NCI-H446 treated with DMSO at 0.1 percent for 48 hours (cell line): ENCODE measurements at regions not wholly inside any gene's neighbourhood (a gene's known extent, or its start where the extent isn't known, plus 50 kb on each side); places are given as distances from the start of the nearest gene placed in this dataset.
"Not testable (repeated sequence)": the region's sequence is repeated elsewhere in the genome, so short reads cannot be mapped to it uniquely, and the experiment has no call there.

Source experiments
- DNase-seq: peaks from one replicate; lab custom pipeline; 2025; lab: John Stamatoyannopoulos, UW

DNA sequence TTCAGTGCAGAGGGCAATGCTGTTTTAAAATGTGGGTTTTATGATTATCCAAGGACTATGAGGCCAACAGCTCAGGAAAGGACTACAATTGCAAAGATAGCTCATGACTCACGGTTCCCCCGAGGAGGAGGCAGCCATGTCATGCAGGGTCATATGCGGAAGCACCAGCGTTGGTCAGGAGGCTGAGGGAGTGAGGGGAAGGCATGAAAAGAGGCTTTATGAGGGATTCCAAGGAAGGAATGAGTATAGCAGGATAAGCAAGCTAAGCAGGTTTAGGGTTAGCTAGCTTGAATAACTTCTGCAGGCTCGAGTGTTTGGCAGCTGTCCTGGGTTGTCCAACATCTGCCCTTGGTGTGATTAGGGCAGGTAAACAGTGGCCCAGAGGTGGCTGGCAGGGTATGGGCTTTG lies 495.1 kb downstream of the SETD4 start:
- no peak for DNase-seq

DNA sequence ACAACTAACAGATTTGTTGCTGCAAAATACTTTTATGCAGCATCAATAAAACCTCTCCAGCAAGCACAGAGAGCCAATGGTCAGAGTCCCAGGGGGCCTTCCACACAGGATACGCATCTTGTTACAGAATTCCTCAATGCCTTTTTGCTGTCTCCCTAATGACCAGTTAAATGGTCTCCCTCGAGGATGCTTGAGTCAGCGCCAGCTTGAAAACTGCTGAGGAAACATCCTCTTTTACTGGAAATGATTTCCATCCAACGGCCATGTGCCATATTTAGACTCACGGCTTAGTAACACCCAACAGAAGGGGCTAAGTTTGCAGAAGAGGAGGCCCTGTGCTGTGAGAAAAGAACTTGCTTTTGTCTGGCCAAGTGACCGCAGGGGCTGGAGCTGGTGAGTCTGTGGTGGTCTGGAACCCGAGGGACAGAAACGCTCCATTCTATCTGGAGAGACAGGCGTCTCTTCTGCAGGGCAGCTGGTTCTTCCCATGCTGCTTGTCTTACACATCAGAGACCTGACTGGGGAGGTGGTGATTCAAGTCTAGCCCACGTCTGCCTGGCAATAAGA lies 496.4 kb downstream of the SETD4 start:
- no peak for DNase-seq

DNA sequence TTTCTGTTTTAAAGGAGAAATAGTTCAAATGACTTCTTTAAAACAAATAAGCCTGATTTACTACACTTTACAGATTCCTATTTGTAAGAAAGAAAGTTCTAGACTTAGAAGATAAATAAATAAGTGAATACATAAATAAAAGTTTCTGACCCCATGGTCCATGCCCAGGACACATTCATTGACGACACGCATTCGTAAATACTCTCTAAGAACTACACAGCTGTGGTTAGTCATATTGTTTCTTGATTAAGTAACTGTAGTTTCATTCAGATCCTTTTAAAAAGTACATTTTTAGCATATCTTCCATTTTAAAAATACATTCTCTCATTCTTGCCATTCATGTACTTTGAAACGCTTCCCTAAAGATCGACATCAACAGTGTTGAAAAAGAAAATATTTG lies 497.4 kb downstream of the SETD4 start:
- DNase-seq: no peak

GRCh38 chr21:35561116-35561515 lies 499.2 kb downstream of the SETD4 start:
- no peak for DNase-seq

DNA sequence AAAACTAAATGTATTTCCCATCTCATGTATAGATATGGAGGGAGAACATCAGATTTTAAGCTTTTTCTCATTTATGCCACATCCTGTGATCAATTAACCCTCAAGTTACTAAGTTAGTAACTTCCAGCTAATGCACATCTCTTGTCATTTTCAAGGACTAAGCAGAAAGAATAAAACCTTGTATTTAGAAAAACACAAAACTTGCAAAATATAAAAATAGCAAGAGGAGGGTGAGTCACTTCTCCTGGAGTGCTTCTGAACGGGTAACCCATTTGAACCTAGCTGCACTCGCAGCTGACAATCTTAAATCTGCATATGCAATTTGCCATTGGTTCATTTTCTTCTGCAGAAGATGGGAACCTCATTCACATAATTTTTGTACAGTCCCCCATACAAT lies 500.5 kb downstream of the SETD4 start:
- no peak for DNase-seq

DNA sequence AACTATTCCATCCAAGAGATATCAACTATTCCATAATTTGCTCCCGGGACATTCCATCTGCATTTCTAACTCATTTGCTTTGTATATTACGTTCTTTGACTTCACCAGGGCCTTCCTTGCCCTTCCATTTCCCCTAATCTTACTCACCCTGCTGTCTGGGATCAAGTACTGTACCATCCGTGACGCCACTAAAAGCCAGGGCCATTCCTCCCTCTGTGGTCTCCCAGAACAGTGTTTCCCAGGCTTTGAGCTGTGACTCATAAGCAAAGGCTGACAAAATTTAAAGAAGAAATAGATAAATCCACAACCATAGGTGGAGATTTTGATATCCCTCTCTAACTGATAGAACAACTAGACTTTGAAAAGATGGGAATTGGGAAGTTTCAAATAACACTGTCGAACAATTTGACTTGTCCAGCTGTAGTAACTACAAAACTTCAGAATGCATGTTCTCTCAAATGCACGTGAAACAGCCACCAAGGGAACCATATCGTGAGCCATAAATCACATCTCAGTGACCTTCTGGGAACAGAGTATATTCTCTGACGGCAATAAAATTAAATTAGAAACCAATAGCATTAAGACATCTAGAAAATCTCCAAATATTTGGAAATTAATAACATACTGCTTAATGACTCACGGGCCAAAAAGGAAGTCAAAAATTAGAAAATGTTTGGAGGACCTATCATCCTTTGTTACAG lies 501.0 kb downstream of the SETD4 start:
- no peak for DNase-seq

- no peak for DNase-seq
These were observed 503.8 kb downstream of the SETD4 start for GRCh38 chr21:35556536-35556935.

DNA sequence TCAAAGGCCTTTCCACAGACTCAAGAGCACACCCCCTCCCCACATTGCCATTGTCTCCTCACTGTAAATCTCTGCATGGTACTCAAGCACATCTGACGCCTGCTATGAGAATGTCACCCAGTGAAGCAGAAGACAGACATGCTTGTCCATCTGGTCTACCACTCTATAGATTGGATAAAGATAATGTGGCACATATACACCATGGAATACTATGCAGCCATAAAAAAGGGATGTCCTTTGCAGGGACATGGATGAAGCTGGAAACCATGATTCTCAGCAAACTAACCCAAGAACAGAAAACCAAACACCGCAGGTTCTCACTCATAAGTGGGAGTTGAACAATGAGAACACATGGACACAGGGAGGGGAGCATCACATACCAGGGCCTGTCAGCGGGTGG lies 503.4 kb upstream of the RUNX1 start:
- DNase-seq: not testable (repeated sequence)

GRCh38 chr21:35548904-35549615 lies 500.0 kb upstream of the RUNX1 start:
- DNase-seq: no peak

DNA sequence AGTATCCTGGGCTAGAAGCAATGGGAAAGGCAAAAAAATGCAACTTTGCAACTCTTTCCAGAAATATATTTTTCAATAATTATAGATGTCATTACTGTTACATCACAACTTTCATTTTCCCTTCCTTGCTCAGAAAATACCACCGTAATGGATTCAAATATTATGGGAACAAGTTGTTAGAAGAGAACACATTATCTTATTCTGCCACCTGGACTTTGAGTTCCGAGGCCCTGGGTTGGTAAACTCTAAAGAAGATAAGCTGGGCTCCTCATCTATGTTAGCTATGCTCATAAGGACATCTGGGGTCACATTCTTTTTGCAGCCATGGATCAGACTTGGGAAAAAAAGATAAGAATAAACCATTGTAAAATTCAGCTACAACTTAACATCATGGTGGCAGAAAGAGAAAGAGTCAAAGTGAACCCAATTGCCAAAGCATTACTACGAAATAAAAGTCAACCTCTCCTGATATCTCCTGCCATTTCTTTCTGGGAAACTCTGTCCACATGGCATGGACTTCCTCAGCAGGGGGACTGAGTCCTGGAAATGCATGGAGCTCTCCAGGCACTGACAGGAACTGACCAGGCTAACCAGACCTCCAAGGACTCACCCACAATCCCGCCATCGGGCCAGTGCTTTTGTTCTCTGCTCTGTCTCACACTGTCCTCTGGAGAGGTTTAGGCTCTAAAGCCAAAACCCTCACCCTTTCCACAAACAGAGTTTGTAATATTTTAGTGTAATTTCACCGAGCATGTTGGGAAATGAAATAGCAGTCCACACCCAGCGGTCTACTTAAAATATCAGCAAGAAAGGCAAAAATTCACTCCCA lies 499.1 kb upstream of the RUNX1 start:
- DNase-seq: no peak

- no peak for DNase-seq
These were observed 494.6 kb upstream of the RUNX1 start for GRCh38 chr21:35543746-35544145.

- DNase-seq: no peak
These were observed 492.0 kb upstream of the RUNX1 start for GRCh38 chr21:35540950-35541638.

GRCh38 chr21:35538386-35538785 lies 489.3 kb upstream of the RUNX1 start:
- no peak for DNase-seq

DNA sequence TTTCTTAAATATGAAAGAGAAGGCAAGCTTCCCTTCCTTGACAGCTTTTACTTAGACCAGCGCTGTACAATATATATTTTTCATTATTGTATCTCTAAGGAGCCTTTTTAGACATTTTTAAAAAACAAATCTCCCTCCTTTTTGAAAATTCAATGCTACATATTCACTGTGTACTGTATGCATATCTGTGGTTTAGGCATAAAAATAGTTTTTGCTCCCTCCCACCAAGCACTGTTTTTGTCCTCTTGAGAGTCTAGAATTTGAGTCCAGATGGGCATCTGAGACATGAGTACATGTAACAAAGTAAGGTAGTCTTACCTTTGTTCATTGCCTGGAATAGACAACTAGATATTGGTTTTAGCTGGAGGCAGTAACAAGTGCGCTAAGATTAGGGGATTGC lies 488.5 kb upstream of the RUNX1 start:
- no peak for DNase-seq

DNA sequence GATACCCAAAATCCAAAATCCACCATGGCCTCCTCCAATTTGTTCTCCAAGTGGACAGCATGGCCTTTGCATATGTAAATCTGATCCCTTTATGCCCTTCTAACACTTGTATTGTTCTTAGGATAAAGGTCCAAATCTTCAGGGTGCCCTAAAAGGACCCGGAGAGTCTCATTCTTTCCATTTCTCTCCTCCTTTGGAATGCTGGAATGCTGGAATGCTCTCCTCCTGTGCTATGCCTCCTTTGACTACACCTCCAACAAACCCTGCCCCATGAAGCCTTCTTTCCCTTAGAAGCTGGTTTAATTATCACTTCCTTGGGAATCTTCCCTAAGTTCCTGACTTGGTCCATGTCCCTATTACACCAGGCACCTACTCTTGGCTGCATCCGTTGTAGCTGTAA lies 484.8 kb upstream of the RUNX1 start:
- DNase-seq: no peak

DNA sequence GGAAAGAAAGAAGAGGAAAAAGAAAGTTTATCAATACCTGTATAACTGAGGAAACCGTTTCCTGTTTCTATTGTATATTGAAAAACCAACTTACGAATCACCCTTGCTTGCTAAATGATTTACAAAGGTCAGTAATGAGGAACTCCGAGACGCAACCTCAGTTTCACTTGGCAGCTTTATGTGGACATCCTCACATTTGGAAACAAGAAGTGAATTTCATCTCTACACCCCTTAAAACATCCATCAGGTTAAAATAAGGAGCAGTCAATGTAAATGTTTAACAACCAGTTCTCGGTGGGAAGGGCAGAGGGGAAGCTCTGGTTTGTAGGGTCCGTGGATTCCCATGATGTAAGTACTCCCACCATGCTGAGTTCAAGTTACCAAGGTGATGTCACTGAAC lies 481.7 kb upstream of the RUNX1 start:
- no peak for DNase-seq

- no peak for DNase-seq
These were observed 480.2 kb upstream of the RUNX1 start for GRCh38 chr21:35529171-35529863.

DNA sequence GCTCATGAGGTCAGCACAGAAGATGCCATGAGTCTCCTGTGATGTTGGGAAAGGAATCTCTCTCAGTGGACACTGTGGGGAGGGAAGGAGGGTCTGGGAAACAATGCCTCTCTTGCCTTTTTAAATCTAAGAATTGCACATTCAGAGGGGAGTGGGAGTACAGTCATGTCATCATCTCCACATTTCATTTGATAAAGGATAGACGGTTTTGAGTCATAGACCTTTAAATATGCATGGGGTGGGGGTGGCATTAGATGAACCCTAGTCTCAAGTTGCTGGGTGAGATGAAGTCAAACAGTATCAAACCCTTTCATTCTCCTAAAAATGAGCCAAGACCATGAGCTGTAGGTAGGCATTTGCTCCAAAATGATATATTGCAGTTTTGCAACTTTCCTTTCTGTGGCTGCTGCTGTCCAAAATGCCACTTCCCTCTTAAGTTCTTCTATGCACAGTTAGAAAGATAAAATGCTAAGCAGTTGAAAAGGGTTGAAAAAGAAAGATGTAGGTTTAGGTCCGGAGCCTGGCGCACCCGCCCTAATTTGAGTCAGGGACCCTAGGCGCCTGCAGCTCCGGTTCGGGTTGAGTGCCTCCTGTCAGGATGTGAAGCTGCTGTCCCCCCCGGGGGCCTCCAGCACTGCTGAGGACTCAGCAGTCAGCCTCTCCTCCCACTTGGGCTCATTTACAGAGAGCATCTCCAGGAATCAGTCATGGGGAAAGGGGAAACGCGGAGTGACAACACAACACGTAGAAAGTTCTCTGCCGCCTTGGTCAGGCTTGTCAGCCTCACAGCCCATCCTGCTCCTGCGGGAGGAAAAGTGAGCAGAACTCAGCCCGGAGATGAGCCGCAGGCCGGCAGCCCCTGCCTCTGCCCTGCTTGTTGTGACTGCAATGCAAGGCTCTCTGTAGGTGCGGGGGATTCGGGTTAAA lies 479.3 kb upstream of the RUNX1 start:
- no peak for DNase-seq

DNA sequence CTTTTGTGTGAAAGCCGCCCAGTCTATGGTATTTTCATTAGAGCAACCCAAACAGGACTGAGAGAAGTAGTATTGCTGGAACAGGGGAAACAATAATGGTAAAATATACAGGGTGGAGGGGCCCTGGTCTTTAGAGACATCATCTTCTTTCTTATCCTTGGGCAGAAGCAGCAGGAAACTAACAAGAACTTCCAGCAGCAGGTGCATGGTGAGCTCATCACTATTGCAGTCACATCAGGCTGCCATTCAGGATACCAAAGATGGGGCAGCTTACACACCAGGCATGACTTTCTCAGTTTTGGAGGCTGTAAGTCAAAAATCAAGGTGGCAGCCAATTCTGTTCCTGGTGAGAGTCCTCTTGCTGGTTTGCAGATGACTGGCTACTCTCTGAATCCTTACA lies 478.3 kb upstream of the RUNX1 start:
- DNase-seq: no peak

DNA sequence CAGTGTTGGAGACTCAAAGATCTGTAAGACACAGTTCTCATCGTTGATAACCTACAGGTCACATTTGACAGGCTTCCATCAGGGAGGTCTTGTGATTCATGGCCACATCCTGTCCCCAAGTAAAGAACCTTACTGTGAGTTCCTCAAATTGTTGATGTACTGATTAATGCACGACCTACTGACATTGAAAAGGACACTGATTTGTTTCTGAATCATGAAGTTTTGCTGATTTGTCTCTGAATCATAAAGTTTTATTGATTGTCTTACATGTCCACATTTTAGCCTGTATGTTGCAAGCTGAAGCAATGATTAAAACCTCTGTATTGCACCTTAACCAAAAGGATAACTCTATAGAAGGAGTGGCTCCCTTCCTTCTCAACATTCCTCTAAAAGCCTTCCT lies 476.3 kb upstream of the RUNX1 start:
- no peak for DNase-seq
